Left renal cortex interstitium (tissue), 4 donors: ENCODE measurements at regions not wholly inside any gene's neighbourhood (a gene's known extent, or its start where the extent isn't known, plus 50 kb on each side); places are given as distances from the start of the nearest gene placed in this dataset.

Experiments
- DNase-seq, 4 donors: peaks; one replicate each; pipeline ENCODE4 v3.0.0-alpha.2; 2013; ENCODE audit warnings: low read depth in 4 of 4, low spot score in 2 of 4, missing footprints in 1 of 4

GRCh38 chr14:26987744-26988363 is 390.0 kb upstream of the NOVA1 start:
- DNase-seq = peak in 1 of 4 donors; percentile 17

GRCh38 chr14:26990946-26991345 is 393.1 kb upstream of the NOVA1 start:
- no peak for DNase-seq

- no peak for DNase-seq
Measured at GRCh38 chr14:26992403-26993115, 394.7 kb upstream of the NOVA1 start.

- no peak for DNase-seq
Measured at GRCh38 chr14:26993556-26993955, 395.7 kb upstream of the NOVA1 start.

- DNase-seq = no peak
Measured at GRCh38 chr14:26995301-26995700, 397.5 kb upstream of the NOVA1 start.

GRCh38 chr14:26996246-26996645 is 398.4 kb upstream of the NOVA1 start:
- DNase-seq = no peak

GRCh38 chr14:27002179-27002578 is 404.3 kb upstream of the NOVA1 start:
- no peak for DNase-seq

GRCh38 chr14:27006570-27006969 is 408.7 kb upstream of the NOVA1 start:
- DNase-seq = no peak

- no peak for DNase-seq
Measured at GRCh38 chr14:27008187-27008586, 410.4 kb upstream of the NOVA1 start.

GRCh38 chr14:27012641-27013040 is 414.8 kb upstream of the NOVA1 start:
- DNase-seq = no peak

- DNase-seq = no peak
Measured at GRCh38 chr14:27013678-27014077, 415.8 kb upstream of the NOVA1 start.

- no peak for DNase-seq
Measured at GRCh38 chr14:27015065-27015464, 417.2 kb upstream of the NOVA1 start.

GRCh38 chr14:27025648-27026047 is 427.8 kb upstream of the NOVA1 start:
- no peak for DNase-seq

- no peak for DNase-seq
Measured at GRCh38 chr14:27026097-27026496, 428.3 kb upstream of the NOVA1 start.

GRCh38 chr14:27040552-27040951 is 442.7 kb upstream of the NOVA1 start:
- DNase-seq = no peak

- peak; percentile 26 to 57 (median 45) for DNase-seq
Measured at GRCh38 chr14:27049701-27050100, 451.9 kb upstream of the NOVA1 start.

GRCh38 chr14:27050208-27050607 is 452.4 kb upstream of the NOVA1 start:
- DNase-seq = no peak

GRCh38 chr14:27056586-27056985 is 458.8 kb upstream of the NOVA1 start:
- DNase-seq = no peak

- DNase-seq = no peak
Measured at GRCh38 chr14:27061299-27061698, 463.5 kb upstream of the NOVA1 start.

- no peak for DNase-seq
Measured at GRCh38 chr14:27063959-27064358, 466.1 kb upstream of the NOVA1 start.

GRCh38 chr14:27065886-27066285 is 468.1 kb upstream of the NOVA1 start:
- DNase-seq = no peak

GRCh38 chr14:27067961-27068360 is 470.1 kb upstream of the NOVA1 start:
- no peak for DNase-seq
